ENCODE measurements at regions not wholly inside any gene's neighbourhood (a gene's known extent, or its start where the extent isn't known, plus 50 kb on each side); places are given as distances from the start of the nearest gene placed in this dataset.

DNA sequence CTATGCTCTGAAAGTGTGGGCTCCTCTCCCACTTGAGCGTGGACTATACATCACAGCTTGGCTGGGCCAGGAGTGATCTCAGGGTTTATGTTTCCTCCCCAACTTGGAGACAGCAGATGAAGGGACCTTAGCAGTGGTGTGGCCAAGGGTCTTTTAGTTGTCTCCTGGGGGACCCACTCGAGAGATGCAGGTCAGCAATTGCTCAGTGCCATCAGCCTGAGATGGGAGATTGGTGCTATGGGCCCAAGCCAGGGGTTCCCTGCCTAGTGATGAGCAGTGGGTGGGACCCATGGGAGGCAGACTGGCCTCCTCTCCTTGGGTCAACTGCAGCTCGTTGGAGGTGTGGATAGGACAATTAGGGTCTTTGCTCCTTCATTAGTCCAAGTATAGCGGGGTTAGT lies 510.5 kb upstream of the FSHR start:
- no peak overlapping the region for H4K8ac ChIP-seq (replicated peaks; ENCODE audit: insufficient read length, low read depth, low read length)
- H2BK20ac ChIP-seq (ENCODE audit: low read depth, low read length, poor library complexity, severe bottlenecking), result no peak overlapping the region
- no peak overlapping the region for H3K9ac ChIP-seq (ENCODE audit: extremely low read depth, insufficient read length, low read length)
- no peak overlapping the region for H2BK12ac ChIP-seq (ENCODE audit: insufficient read length, low read depth, low read length)
- H3K18ac ChIP-seq (ENCODE audit: insufficient read length, low read depth, low read length), result no peak overlapping the region
- H2BK5ac ChIP-seq (ENCODE audit: insufficient read length, low read length), result no peak overlapping the region
- H2BK120ac ChIP-seq (ENCODE audit: low read depth, low read length, poor library complexity, severe bottlenecking), result no peak overlapping the region
- H2BK15ac ChIP-seq (ENCODE audit: low read depth, low read length), result no peak overlapping the region
- Mint-ChIP-seq H3K4me1 (no peaks in the 10 kb centered on the region), H3K9me3 (peaks cover 0 to 3% of the 10 kb centered on the region in 2 experiments; a peak in 1 of 5 replicates), H3K4me3 (no peak overlapping the region), H3K27me3 (ENCODE audit: low read depth) (no peaks in the 10 kb centered on the region), H3K27ac (peak overlapping the region in 1 of 3 experiments; percentile 59; a peak in 1 of 7 replicates), H3K36me3 (ENCODE audit: insufficient read depth in 1 of 3, low read depth in 3 of 3) (no peaks in the 10 kb centered on the region)
- H2AK5ac ChIP-seq (ENCODE audit: insufficient read length, low read length), result no peak overlapping the region
- no peaks in the 10 kb centered on the region for H4K20me1 ChIP-seq (ENCODE audit: control insufficient read depth, insufficient read depth, insufficient read length)
- H2AFZ ChIP-seq (ENCODE audit: low read length), result no peak overlapping the region
- no peaks in the 10 kb centered on the region for H3K23me2 ChIP-seq (ENCODE audit: insufficient read length, low read depth, low read length, poor library complexity, severe bottlenecking)
- no peak for DNase-seq
- no peak overlapping the region for H4K91ac ChIP-seq (ENCODE audit: insufficient read length, low read depth, low read length)
- no peaks in the 10 kb centered on the region for H3K79me2 ChIP-seq (ENCODE audit: insufficient read depth, low read length)
- no peak overlapping the region for H3K56ac ChIP-seq (ENCODE audit: insufficient read length, low read depth, low read length)
- H3K27me3 ChIP-seq (ENCODE audit: insufficient read depth, low read length), result no peaks in the 10 kb centered on the region
- TF ChIP-seq CTCF (conservative IDR thresholded peaks at IDR 0.05), result no peak
- H3K79me1 ChIP-seq (ENCODE audit: insufficient read depth, low read depth, low read length, poor library complexity, severe bottlenecking), result no peaks in the 10 kb centered on the region
- no peak overlapping the region for H3K23ac ChIP-seq (ENCODE audit: insufficient read length, low read depth, low read length)
- no CpG with 5 or more reads among the region's 4 CpGs for WGBS (ENCODE audit: extremely low coverage, insufficient read length, low lambda C conversion rate)
- H3K14ac ChIP-seq (ENCODE audit: insufficient read depth, low read length), result no peak overlapping the region
- no peak overlapping the region for H3T11ph ChIP-seq (ENCODE audit: low read length)
- no peaks in the 10 kb centered on the region for H3K9me3 ChIP-seq (ENCODE audit: control insufficient read depth, low read depth, low read length)
- no peak overlapping the region for H3K4me2 ChIP-seq (ENCODE audit: insufficient read depth, insufficient read length, low read length)
- no peak overlapping the region for H3K4ac ChIP-seq (ENCODE audit: low read depth, low read length)
- no peaks in the 10 kb centered on the region for H3K4me1 ChIP-seq (ENCODE audit: insufficient read depth, low read length)
- H4K5ac ChIP-seq (ENCODE audit: insufficient read length, low read depth, low read length), result no peak overlapping the region
- H3K27ac ChIP-seq (ENCODE audit: insufficient read length, low read depth, low read length), result no peak overlapping the region
